ENCODE measurements at regions not wholly inside any gene's neighbourhood (a gene's known extent, or its start where the extent isn't known, plus 50 kb on each side); places are given as distances from the start of the nearest gene placed in this dataset.
"Not testable (repeated sequence)": the region's sequence is repeated elsewhere in the genome, so short reads cannot be mapped to it uniquely, and the experiment has no call there.

GRCh38 chr6:60737315-60737714, 1548.7 kb downstream of the KHDRBS2 start:
- TF ChIP-seq CTCF (conservative IDR thresholded peaks at IDR 0.05); EZH2 (IDR thresholded peaks at IDR 0.05; ENCODE audit: low read depth): not testable (repeated sequence)

All from PC-9 (cell line).